HG03095 (cell line): ENCODE measurements at regions not wholly inside any gene's neighbourhood (a gene's known extent, or its start where the extent isn't known, plus 50 kb on each side); places are given as distances from the start of the nearest gene placed in this dataset.

ENCODE experiments used
- ATAC-seq: cut with Tn5 transposase; IDR thresholded peaks from one replicate; pipeline ENCODE4 v1.9.1; 2021; ENCODE audit warnings: moderate library complexity; ENCODE audit not compliant: unreplicated experiment

GRCh38 chr5:29899583-29899982 lies 1293.9 kb upstream of the CDH6 start:
- no peak for ATAC-seq

DNA sequence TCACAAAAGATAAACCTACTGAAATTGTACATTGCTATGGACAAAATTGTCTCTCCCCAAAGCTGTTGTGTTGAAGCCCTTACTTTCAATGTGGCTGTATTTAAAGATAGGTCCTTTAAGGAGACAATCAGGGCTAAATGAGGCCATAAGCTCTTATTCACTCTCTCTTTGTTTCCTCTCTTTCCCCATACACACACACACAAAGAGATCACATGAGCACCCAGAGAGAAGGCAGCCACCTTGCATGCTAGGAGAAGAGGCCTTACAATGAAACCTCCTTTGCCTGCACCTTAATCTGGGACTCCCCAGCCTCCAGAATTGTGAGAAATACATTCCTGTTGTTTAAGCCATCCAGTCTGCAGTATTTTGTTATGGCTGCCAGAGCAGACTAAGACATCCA lies 1295.6 kb upstream of the CDH6 start:
- no peak for ATAC-seq

DNA sequence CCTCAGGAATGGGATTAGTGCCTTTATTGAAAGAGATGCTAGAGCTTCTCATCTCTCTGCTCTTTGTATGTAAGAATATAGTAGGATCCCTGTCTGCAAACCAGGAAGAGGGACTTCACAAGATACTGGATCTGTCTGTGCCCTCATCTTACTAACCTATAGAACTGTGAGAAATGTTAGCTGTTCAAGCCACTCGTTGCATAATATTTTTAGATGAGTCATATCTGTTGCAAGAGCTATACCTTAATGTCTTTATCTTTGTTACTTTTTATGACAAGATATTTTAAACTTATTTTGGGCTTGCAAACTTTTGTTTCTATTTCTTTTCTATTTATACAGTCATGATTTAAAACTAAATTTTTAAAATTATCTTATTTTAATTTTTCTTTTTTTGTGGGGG lies 1296.8 kb upstream of the CDH6 start:
- no peak for ATAC-seq

DNA sequence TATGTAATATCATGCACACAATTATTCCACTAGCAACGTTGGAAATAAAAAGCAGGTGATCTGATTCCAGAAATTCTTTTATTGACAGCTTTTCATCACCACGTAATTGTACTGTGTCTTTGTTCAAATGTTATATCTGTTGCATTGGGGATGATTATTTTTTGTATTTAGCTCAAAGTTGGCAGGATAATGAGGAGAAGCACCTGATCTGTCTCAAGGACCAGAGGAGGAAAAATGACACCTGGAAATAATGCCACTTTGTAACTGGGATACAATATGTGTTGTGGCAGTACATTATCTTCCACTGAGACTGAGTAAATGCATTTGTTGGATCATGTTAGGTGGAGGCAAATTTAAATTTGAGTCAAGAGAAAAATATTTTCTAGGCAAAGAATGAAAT lies 1298.8 kb upstream of the CDH6 start:
- no peak for ATAC-seq

DNA sequence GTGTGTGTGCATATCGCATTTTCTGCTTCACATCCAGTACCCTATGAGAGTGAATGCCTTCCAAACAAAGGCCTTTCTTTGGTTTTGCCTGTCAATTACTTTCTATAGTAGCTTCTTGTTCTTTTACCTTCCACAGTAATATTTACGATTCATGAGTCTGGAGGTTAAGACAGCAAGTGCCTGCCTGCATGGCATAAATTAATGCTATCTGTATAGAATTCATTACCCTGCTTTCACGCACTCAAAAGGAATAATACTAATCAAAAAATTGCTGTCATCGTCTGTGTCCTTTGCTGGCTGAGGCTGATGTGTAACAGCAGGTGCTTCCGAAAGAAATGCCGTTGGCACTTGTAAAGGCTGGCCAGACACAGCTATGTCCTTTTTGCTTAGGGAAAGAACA lies 1304.4 kb upstream of the CDH6 start:
- no peak for ATAC-seq

GRCh38 chr5:29885595-29885994 lies 1307.9 kb upstream of the CDH6 start:
- no peak for ATAC-seq

GRCh38 chr5:29882036-29882435 lies 1311.5 kb upstream of the CDH6 start:
- no peak for ATAC-seq

DNA sequence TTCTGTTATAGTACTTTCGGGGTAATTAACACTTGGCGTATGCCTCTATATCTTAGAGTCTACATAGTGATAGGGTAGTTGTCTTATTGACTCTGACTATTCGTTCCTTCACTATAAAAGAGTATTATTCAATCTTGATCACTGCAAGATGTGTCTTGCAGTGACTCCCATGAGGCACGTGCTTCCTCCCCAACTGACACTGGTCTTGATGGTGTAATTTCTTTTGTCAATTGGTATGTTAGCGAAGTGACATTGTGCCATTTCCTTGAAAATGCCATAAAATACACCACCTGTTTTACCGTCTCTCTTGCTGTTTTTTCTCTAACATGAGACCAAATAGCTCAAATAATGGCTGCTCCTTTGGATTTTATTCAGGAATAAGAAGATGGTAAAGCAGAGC lies 1314.1 kb upstream of the CDH6 start:
- no peak for ATAC-seq

GRCh38 chr5:29878599-29878998 lies 1314.9 kb upstream of the CDH6 start:
- ATAC-seq: no peak

DNA sequence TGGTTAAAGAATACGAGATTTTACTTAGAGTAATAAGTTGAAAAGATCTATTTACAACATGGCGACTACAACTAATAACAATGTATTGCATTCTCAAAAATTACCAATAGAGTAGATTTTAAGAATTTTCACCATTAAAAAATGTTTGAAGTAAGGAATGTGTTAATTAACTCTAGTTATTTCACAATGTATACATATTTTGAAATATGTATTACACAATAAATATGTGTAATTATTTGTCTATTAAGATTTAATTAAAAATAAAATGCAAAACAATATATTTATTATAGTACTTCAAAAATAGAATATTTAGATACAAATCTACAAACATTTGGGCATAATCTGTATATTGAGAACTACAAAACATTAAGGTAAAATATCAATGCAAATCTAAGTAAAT lies 1326.3 kb upstream of the CDH6 start:
- no peak for ATAC-seq

DNA sequence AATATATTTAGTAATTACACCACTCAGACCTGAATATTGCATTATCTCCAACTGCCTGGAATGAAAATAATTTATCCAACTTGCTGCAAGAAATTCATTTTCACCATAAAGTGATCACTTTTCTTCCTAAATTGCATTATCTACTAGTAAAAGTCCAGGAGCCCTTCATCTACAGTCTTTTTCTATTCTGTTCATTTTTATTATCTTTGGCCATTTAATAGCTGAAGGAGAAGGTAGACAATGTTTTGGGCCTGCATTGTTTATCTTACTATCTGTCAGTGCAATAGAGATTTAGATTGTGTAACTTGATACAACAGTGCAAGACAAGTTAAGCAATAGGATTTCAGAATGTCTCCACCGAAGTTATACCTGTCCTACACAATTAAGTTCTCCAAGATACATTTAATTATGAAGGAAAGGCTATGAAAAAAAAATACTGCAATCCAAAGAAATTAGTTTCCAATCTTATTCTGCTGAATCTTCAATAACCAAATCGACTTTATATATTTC lies 1339.7 kb upstream of the CDH6 start:
- ATAC-seq: no peak

DNA sequence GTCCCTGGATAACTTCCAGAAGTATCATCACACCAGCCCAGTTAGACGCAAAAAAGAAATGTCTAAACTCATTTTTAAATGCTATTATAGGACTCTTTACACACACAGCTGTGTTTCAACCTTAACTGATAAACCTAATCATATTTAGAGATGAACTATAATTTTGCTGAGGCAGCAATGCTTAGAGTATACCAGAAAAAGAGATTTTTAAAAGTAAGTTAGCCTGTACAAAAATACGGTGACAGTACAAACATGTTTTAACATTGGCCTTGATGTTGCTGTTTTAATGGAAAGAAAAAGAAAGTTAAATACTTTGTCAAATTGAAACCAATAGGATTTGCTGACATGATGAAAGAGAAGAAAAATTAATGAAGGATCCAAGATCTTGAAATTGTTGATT lies 1341.2 kb upstream of the CDH6 start:
- ATAC-seq: no peak

GRCh38 chr5:29845206-29845605 lies 1348.3 kb upstream of the CDH6 start:
- ATAC-seq: no peak

- ATAC-seq: no peak
These were observed 1360.1 kb upstream of the CDH6 start for GRCh38 chr5:29833394-29833793.

- ATAC-seq: no peak
These were observed 1371.0 kb upstream of the CDH6 start for GRCh38 chr5:29822521-29822920.

DNA sequence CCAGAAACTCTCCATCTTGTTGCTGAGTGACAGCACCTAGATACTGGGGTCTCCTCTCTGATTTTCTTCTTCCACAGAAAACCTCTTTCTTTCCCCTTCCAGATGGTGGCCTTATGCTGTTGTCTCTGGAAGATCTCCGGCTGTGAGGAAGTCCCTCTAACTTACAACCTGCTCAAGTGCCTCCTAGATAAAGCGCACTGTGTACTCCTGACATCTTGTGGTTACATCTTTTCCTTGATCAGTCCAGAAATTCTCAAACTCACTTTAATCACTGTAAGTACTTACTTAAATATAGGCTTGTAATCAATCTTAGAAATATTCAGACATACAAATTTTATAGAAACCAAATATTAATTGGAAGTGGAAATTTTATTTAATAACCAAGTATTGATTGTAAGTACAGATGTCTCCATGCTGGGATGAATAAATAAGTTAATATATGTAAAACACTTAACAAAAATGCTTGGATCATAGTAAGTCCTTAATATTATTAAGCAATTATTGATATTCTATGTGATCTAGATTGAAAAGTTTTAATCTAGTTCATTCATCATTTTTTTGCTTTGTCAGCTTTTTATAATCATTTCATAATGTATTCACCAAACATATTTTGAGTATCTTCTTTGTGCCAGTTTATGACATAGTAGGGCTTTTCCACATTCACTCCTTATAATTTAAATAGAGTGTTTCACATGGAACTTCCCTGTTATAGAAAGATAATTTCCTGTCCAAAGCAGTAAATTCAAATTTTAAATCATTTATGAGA lies 1381.4 kb upstream of the CDH6 start:
- ATAC-seq: no peak

- ATAC-seq: no peak
These were observed 1387.7 kb upstream of the CDH6 start for GRCh38 chr5:29805804-29806203.

DNA sequence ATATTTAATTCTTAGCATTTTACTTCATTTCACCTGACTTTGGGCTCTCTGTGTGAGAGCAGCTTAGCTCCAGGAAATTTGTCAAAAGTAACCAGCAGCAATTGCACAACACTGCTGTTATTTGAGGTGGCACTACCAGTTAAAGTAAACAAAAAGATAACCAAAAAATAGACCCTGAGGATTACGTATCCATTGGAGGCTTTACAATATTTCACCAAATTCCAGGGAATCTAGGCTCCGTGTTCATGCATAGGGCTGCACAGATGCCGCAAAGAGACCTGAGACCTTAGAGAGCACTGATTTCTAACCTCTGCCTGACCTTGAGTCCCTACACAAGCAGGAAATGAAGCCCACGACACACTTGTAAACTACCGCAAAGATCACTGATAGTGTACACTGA lies 1392.7 kb upstream of the CDH6 start:
- no peak for ATAC-seq

DNA sequence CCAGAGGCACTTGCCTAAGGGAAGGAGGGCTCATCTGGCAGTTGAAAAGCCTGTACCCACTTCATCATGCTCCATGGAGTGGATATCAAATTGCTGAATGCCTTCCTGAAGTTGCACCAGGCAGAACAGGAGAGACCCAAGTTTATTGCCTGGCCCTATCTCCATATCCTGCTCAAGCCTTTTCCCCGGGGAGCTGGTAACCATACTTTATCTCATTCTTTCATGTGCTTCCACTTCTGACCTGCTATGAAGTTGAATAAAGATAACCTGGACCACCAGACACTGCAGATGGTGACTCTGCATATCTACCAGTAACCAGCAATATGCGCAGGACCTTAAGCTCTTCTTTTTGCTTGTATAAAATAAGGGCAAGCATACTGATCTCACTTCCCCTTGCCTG lies 1397.5 kb upstream of the CDH6 start:
- no peak for ATAC-seq

- ATAC-seq: no peak
These were observed 1398.3 kb upstream of the CDH6 start for GRCh38 chr5:29795096-29795652.

DNA sequence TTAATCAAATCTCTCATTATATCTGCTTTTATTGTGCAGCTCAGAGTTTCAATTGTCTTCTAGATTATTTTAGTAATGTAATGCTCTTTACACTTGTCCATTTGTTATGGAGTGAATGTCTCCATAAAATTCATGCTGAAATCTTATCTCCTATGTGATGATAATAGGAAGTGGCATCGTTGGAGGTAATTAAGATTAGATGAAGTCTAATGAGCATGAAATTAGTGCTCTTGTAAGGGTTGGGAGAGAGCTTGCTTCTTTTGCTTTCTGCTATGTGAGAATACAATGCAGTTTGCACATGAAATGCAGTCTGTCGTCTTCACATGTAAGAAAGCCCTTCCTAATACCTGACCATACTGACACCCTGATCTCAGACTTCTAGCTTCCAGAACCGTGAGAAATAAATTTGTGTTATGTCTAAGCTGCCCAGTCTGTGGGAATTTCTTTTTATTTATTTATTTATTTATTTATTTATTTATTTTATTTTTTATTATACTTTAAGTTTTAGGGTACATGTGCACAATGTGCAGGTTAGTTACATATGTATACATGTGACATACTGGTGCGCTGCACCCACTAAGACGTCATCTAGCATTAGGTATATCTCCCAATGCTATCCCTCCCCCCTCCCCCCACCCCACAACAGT lies 1399.2 kb upstream of the CDH6 start:
- ATAC-seq: no peak

- ATAC-seq: no peak
These were observed 1403.2 kb upstream of the CDH6 start for GRCh38 chr5:29790281-29790680.
